ENCODE measurements at regions not wholly inside any gene's neighbourhood (a gene's known extent, or its start where the extent isn't known, plus 50 kb on each side); places are given as distances from the start of the nearest gene placed in this dataset.

DNA sequence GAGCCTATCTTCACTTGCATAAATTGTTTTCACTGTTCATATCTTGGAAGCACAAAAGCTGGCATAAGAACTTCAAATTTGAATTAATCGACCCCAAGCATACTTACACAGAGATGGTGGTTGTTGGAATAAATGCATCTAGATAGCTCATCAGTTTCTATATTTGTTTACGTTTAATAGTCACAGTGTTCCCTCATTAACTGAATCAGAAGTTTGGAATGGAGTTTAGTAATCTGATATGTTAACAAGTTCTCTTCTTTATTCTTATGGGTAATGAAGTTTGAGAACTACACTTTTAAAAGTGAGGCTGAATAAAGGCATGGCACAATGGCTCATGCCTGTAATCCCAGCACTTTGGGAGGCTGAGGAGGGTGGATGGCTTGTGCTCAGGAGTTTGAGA is 886.7 kb upstream of the PCDH20 start:
- no peak for ATAC-seq
- H3K27me3 ChIP-seq: no peaks in the 10 kb centered on the region
- intact Hi-C loops (cut with DNase I; ENCODE audit: low total_unique reads): no loop called here
- no peaks in the 10 kb centered on the region for H3K4me1 ChIP-seq
- peaks cover 0 to 8% (median 0%) of the 10 kb centered on the region in 3 donors for H3K9me3 ChIP-seq
- no peak overlapping the region for H3K4me3 ChIP-seq
- DNase-seq: no peak
- no peaks in the 10 kb centered on the region for H3K36me3 ChIP-seq
- in situ Hi-C loops (cut with MboI; ENCODE audit: low sequenced_read_pairs in 4 of 4): no loop called here
- no peak for TF ChIP-seq POLR2A (IDR thresholded peaks at IDR 0.05)
- TF ChIP-seq, protein P1, sequence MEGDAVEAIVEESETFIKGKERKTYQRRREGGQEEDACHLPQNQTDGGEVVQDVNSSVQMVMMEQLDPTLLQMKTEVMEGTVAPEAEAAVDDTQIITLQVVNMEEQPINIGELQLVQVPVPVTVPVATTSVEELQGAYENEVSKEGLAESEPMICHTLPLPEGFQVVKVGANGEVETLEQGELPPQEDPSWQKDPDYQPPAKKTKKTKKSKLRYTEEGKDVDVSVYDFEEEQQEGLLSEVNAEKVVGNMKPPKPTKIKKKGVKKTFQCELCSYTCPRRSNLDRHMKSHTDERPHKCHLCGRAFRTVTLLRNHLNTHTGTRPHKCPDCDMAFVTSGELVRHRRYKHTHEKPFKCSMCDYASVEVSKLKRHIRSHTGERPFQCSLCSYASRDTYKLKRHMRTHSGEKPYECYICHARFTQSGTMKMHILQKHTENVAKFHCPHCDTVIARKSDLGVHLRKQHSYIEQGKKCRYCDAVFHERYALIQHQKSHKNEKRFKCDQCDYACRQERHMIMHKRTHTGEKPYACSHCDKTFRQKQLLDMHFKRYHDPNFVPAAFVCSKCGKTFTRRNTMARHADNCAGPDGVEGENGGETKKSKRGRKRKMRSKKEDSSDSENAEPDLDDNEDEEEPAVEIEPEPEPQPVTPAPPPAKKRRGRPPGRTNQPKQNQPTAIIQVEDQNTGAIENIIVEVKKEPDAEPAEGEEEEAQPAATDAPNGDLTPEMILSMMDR (IDR thresholded peaks at IDR 0.05 in 4 of 5, conservative IDR thresholded peaks at IDR 0.05 in 1 of 5): no peak
- H3K27ac ChIP-seq: no peak overlapping the region

DNA sequence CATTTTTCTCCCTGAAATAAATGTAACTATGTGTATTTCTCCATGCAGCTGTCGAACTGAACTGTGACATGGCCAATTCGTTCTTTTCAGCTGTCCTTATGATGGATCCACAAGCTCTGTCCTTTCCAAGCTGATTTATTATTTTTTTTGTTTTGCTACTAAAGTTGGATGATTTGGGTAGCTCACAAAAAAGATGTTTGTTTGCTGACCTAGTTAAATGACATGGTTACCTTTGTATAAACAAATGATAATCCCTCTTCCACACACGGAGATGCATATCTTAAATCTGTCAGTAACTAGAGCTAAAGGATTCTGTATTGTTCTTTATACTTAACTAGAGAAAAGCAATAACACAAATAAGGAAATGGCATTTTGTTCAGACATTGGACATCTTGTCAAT is 884.3 kb upstream of the PCDH20 start:
- Histone ChIP-seq H3K27me3 (no peaks in the 10 kb centered on the region), H3K4me1 (no peaks in the 10 kb centered on the region), H3K4me3 (no peak overlapping the region), H3K27ac (no peak overlapping the region), H3K36me3 (no peaks in the 10 kb centered on the region), H3K9me3 (peaks cover 0 to 8% (median 0%) of the 10 kb centered on the region in 3 donors)
- no peak for TF ChIP-seq POLR2A (IDR thresholded peaks at IDR 0.05)
- TF ChIP-seq, protein P1 (IDR thresholded peaks at IDR 0.05 in 4 of 5, conservative IDR thresholded peaks at IDR 0.05 in 1 of 5): no peak
- no peak for ATAC-seq
- DNase-seq: no peak
- in situ Hi-C loops (cut with MboI; ENCODE audit: low sequenced_read_pairs in 4 of 4): no loop called here
- intact Hi-C loops (cut with DNase I; ENCODE audit: low total_unique reads): no loop called here

DNA sequence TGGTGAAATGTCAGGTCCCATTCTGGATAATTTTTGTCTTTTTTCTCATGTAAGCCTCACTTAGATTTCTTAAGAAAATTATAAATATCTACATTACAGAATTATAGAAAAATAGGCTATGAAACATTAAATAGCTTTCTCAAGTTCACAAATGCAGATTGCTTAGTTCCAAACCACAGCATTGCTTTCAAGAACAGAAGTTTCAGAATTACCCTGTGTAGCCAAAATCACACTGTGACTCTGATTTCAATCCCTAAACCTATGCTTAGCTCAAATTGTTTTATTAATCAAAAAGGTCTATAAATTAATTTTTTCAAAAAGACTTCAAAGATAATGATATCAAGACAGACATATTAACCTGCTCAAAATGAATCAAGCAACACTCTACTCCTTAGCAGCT is 881.2 kb upstream of the PCDH20 start:
- Histone ChIP-seq H3K27ac (no peak overlapping the region), H3K9me3 (no peaks in the 10 kb centered on the region), H3K4me3 (no peak overlapping the region), H3K36me3 (no peaks in the 10 kb centered on the region), H3K4me1 (no peaks in the 10 kb centered on the region), H3K27me3 (no peaks in the 10 kb centered on the region)
- no peak for TF ChIP-seq POLR2A (IDR thresholded peaks at IDR 0.05)
- TF ChIP-seq, protein P1 (IDR thresholded peaks at IDR 0.05 in 4 of 5, conservative IDR thresholded peaks at IDR 0.05 in 1 of 5): no peak
- in situ Hi-C loops (cut with MboI; ENCODE audit: low sequenced_read_pairs in 4 of 4): no loop called here
- no peak for ATAC-seq
- DNase-seq: no peak
- intact Hi-C loops (cut with DNase I; ENCODE audit: low total_unique reads): no loop called here

DNA sequence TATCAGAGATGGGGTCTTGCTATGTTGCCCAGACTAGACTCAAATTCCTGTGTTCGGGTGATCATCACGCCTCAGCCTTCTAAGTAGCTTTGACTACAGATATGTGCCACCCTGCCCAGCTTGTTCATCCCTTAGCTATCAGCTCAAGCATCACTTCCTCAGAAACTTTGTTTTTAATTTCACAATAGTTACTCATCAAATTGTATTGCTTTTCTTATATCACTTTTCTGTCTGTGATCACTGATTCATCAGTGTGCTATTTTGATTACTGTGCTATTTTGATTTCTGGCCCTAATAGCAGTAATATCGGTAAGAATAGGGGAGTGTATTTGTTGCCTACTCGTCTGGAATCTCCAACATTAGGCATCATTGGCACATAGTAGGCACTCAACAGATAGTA is 878.6 kb upstream of the PCDH20 start:
- no peaks in the 10 kb centered on the region for H3K27me3 ChIP-seq
- DNase-seq (no peak), ATAC-seq (no peak)
- no peak for TF ChIP-seq POLR2A (IDR thresholded peaks at IDR 0.05)
- TF ChIP-seq, protein P1 (IDR thresholded peaks at IDR 0.05 in 4 of 5, conservative IDR thresholded peaks at IDR 0.05 in 1 of 5): no peak
- no peaks in the 10 kb centered on the region for H3K9me3 ChIP-seq
- H3K27ac ChIP-seq: no peak overlapping the region
- H3K4me3 ChIP-seq: no peak overlapping the region
- no peaks in the 10 kb centered on the region for H3K4me1 ChIP-seq
- H3K36me3 ChIP-seq: no peaks in the 10 kb centered on the region
- in situ Hi-C loops (cut with MboI; ENCODE audit: low sequenced_read_pairs in 4 of 4) (no loop called here), intact Hi-C loops (cut with DNase I; ENCODE audit: low total_unique reads) (no loop called here)

DNA sequence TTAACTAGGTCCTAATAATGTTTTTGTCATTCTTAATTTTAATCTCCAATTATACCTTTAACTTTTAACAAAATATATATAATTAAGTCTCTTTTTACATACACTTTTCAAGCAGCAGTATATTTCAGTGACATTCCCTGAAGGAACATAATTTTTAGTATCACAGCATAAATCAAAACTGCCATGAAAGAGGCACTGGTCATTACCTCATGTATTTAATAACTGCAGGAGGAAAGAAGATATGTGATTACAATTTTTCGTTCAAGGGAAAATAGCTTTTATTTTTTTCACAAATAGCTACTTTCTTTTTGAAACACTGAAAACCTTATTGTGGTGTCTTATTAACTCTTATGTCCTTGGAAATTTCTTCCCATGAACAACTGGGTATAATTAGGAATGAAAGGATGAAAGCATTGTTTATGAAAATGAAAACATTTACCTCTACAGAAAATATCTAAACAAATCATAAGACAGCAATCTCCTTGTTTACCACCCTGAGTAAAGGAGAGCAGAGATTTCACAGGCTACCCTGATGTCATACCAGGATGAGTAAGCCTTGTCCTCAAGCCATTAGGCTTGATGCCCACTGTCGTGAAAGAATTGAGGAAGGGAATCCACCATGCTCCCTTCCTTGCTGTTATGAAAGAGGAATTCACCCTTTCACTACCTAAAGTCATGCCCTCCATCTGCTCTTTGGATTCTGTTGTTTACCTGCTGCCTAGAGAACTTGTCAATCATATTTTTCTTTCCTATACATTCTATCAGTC is 877.2 kb upstream of the PCDH20 start:
- no peak overlapping the region for H3K4me3 ChIP-seq
- H3K27ac ChIP-seq: no peak overlapping the region
- TF ChIP-seq, protein P1 (IDR thresholded peaks at IDR 0.05 in 4 of 5, conservative IDR thresholded peaks at IDR 0.05 in 1 of 5): no peak
- TF ChIP-seq POLR2A (IDR thresholded peaks at IDR 0.05): no peak
- DNase-seq (no peak), ATAC-seq (no peak)
- H3K27me3 ChIP-seq: no peaks in the 10 kb centered on the region
- intact Hi-C loops (cut with DNase I; ENCODE audit: low total_unique reads) (no loop called here), in situ Hi-C loops (cut with MboI; ENCODE audit: low sequenced_read_pairs in 4 of 4) (no loop called here)
- H3K36me3 ChIP-seq: no peaks in the 10 kb centered on the region
- H3K4me1 ChIP-seq: no peaks in the 10 kb centered on the region
- H3K9me3 ChIP-seq: no peaks in the 10 kb centered on the region

Data from gastrocnemius medialis (tissue), 4 donors.